AG08395 (cell line): ENCODE measurements at regions not wholly inside any gene's neighbourhood (a gene's known extent, or its start where the extent isn't known, plus 50 kb on each side); places are given as distances from the start of the nearest gene placed in this dataset.
"Not testable (repeated sequence)": the region's sequence is repeated elsewhere in the genome, so short reads cannot be mapped to it uniquely, and the experiment has no call there.

Experiments used
- DNase-seq: peaks from one replicate; pipeline ENCODE4 v3.0.0; 2012; ENCODE audit warnings: mixed read lengths, low spot score

GRCh38 chr9:72471096-72471495 lies 50.3 kb upstream of the TMC1 start:
- DNase-seq, result no peak

- DNase-seq, result no peak
These were observed 53.4 kb upstream of the TMC1 start for GRCh38 chr9:72467766-72468738.

GRCh38 chr9:72465593-72465984 lies 55.8 kb upstream of the TMC1 start:
- DNase-seq, result no peak

- no peak for DNase-seq
These were observed 56.4 kb upstream of the TMC1 start for GRCh38 chr9:72464857-72465592.

- DNase-seq, result no peak
These were observed 59.1 kb upstream of the TMC1 start for GRCh38 chr9:72462340-72462739.

GRCh38 chr9:72460342-72461312 lies 60.8 kb upstream of the TMC1 start:
- no peak for DNase-seq

GRCh38 chr9:72459308-72459707 lies 62.1 kb upstream of the TMC1 start:
- no peak for DNase-seq

- no peak for DNase-seq
These were observed 63.3 kb upstream of the TMC1 start for GRCh38 chr9:72458153-72458552.

- DNase-seq, result no peak
These were observed 64.0 kb upstream of the TMC1 start for GRCh38 chr9:72457366-72457765.

- no peak for DNase-seq
These were observed 66.4 kb upstream of the TMC1 start for GRCh38 chr9:72454871-72455491.

- no peak for DNase-seq
These were observed 67.6 kb upstream of the TMC1 start for GRCh38 chr9:72453797-72454196.

- not testable (repeated sequence) for DNase-seq
These were observed 75.2 kb upstream of the TMC1 start for GRCh38 chr9:72446241-72446640.

- DNase-seq, result no peak
These were observed 76.0 kb upstream of the TMC1 start for GRCh38 chr9:72445306-72445995.

GRCh38 chr9:72444435-72444834 lies 77.0 kb upstream of the TMC1 start:
- DNase-seq, result no peak

- no peak for DNase-seq
These were observed 77.6 kb upstream of the TMC1 start for GRCh38 chr9:72443855-72444254.

GRCh38 chr9:72441848-72442607 lies 77.0 kb upstream of the ZFAND5 start:
- DNase-seq, result peak; percentile 83

- no peak for DNase-seq
These were observed 76.2 kb upstream of the ZFAND5 start for GRCh38 chr9:72440992-72441847.

- DNase-seq, result no peak
These were observed 75.4 kb upstream of the ZFAND5 start for GRCh38 chr9:72440378-72440777.

GRCh38 chr9:72433616-72434267 lies 68.7 kb upstream of the ZFAND5 start:
- peak; percentile 75 for DNase-seq
